HCT116 (cell line): ENCODE measurements at regions not wholly inside any gene's neighbourhood (a gene's known extent, or its start where the extent isn't known, plus 50 kb on each side); places are given as distances from the start of the nearest gene placed in this dataset.

Source experiments
- CEBPB ChIP-seq: IDR thresholded peaks from 2 replicates; pipeline ENCODE4 v1.6.1; 2012; ENCODE audit warnings: low read depth
- EZH2 ChIP-seq: fragments of 200-600 bp; sonication (generic); IDR thresholded peaks from 2 replicates; pipeline ENCODE4 v1.6.1; 2017; ENCODE audit warnings: antibody characterized with exemption, mixed run types
- EZH2phosphoT487 ChIP-seq: fragments of 200-600 bp; IDR thresholded peaks from 2 replicates; pipeline ENCODE4 v1.6.1; 2018; ENCODE audit warnings: antibody characterized with exemption, borderline replicate concordance
- POLR2A ChIP-seq: IDR thresholded peaks from 2 replicates; pipeline ENCODE4 v1.7.0; 2011; ENCODE audit warnings: borderline replicate concordance; ENCODE audit not compliant: insufficient read depth, insufficient read length; ENCODE audit errors: extremely low read depth
- POLR2AphosphoS5 ChIP-seq: IDR thresholded peaks from 2 replicates; pipeline ENCODE4 v1.6.1; 2011; ENCODE audit warnings: mild to moderate bottlenecking, low read depth, low read length, moderate library complexity
- SP1 ChIP-seq: IDR thresholded peaks from 2 replicates; pipeline ENCODE4 v1.6.1; 2012; ENCODE audit warnings: low read depth
- SRF ChIP-seq: IDR thresholded peaks from 2 replicates; pipeline ENCODE4 v1.6.1; 2012; ENCODE audit warnings: low read depth
- YY1 ChIP-seq: IDR thresholded peaks from 2 replicates; pipeline ENCODE4 v1.6.1; 2011; ENCODE audit warnings: low read length, low read depth, moderate library complexity, mild to moderate bottlenecking; ENCODE audit not compliant: insufficient replicate concordance; ENCODE audit errors: extremely low read depth
- ZFX ChIP-seq: fragments of 450-650 bp; IDR thresholded peaks from 2 replicates; pipeline ENCODE4 v1.6.1; 2017
- ZNF274 ChIP-seq: fragments of 200-500 bp; sonication (Bioruptor generic); IDR thresholded peaks from 2 replicates; pipeline ENCODE4 v1.6.1; 2014; ENCODE audit warnings: mild to moderate bottlenecking, low read depth, low read length, inconsistent platforms
- TF ChIP-seq, protein P1 (sequence below), 3 experiments: fragments of 200-600 bp in 1 of 3; sonication (generic) in 1 of 3; IDR thresholded peaks in 2 of 3; conservative IDR thresholded peaks in 1 of 3; 2 replicates each; pipeline ENCODE4 v1.5.1; 2012 to 2017; ENCODE audit warnings: low read depth in 2 of 3, low read length in 2 of 3, antibody characterized with exemption in 1 of 3, borderline replicate concordance in 1 of 3, control low read depth in 1 of 3, mild to moderate bottlenecking in 1 of 3, mixed read lengths in 1 of 3, mixed run types in 1 of 3, moderate library complexity in 1 of 3; ENCODE audit not compliant: insufficient read depth in 1 of 3
- TF ChIP-seq, protein P2 (sequence below): IDR thresholded peaks from 2 replicates; pipeline ENCODE4 v1.6.1; 2012

DNA sequence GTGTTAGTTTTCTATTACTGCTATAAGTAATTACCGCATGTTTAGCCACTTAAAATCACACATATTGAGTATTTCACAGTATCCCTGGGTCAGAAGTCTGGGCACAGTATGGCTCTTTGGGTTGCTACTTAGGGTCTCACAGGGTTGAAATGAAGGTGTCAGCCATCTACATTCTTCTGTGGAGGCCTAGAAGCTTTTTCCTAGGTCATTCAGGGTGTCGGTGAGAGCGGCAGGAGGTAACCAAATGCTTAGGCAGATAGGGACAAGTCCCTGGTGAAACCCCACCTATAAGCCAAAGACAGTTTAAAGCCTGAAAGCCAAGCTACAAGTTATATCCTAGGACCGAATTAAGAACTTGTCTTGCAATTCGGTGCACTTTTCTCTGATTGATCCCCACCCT is 856.7 kb downstream of the PCDH17 start:
- TF ChIP-seq, protein P1, sequence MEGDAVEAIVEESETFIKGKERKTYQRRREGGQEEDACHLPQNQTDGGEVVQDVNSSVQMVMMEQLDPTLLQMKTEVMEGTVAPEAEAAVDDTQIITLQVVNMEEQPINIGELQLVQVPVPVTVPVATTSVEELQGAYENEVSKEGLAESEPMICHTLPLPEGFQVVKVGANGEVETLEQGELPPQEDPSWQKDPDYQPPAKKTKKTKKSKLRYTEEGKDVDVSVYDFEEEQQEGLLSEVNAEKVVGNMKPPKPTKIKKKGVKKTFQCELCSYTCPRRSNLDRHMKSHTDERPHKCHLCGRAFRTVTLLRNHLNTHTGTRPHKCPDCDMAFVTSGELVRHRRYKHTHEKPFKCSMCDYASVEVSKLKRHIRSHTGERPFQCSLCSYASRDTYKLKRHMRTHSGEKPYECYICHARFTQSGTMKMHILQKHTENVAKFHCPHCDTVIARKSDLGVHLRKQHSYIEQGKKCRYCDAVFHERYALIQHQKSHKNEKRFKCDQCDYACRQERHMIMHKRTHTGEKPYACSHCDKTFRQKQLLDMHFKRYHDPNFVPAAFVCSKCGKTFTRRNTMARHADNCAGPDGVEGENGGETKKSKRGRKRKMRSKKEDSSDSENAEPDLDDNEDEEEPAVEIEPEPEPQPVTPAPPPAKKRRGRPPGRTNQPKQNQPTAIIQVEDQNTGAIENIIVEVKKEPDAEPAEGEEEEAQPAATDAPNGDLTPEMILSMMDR (IDR thresholded peaks at IDR 0.05 in 2 of 3, conservative IDR thresholded peaks at IDR 0.05 in 1 of 3; ENCODE audit: borderline replicate concordance in 1 of 3, insufficient read depth in 1 of 3, low read depth in 2 of 3, low read length in 2 of 3) = no peak
- TF ChIP-seq ZFX = no peak
- no peak for TF ChIP-seq POLR2AphosphoS5
- TF ChIP-seq, protein P2, sequence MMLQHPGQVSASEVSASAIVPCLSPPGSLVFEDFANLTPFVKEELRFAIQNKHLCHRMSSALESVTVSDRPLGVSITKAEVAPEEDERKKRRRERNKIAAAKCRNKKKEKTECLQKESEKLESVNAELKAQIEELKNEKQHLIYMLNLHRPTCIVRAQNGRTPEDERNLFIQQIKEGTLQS = no peak
- TF ChIP-seq EZH2phosphoT487 = no peak
- no peak for TF ChIP-seq YY1
- TF ChIP-seq SP1 = no peak
- no peak for TF ChIP-seq EZH2
- TF ChIP-seq ZNF274 = no peak
- no peak for TF ChIP-seq SRF
- TF ChIP-seq POLR2A = no peak
- no peak for TF ChIP-seq CEBPB
